Esophagus muscularis mucosa (tissue), 4 donors: ENCODE measurements at regions not wholly inside any gene's neighbourhood (a gene's known extent, or its start where the extent isn't known, plus 50 kb on each side); places are given as distances from the start of the nearest gene placed in this dataset.

Source experiments
- DNase-seq: peaks from one replicate; pipeline ENCODE4 v3.0.0-alpha.2; 2017; ENCODE audit errors: extremely low spot score
- H3K27ac ChIP-seq, 4 donors: fragments of 200-600 bp; sonication (generic); replicated peaks in 1 of 4; 1 replicate in 3 of 4; 2 replicates in 1 of 4; pipeline ENCODE4 v1.5.1; 2016 to 2019; ENCODE audit warnings: mild to moderate bottlenecking in 1 of 4
- H3K27me3 ChIP-seq, 4 donors: fragments of 200-600 bp; sonication (generic); one replicate each; pipeline versions ENCODE4 v1.5.1 to v1.6.0; 2016 to 2019
- H3K36me3 ChIP-seq, 4 donors: fragments of 200-600 bp; sonication (generic); one replicate each; pipeline ENCODE4 v1.5.1; 2016 to 2019
- H3K4me1 ChIP-seq, 4 donors: fragments of 200-600 bp; sonication (generic); one replicate each; pipeline ENCODE4 v1.5.1; 2016 to 2019
- H3K4me3 ChIP-seq, 4 donors: fragments of 200-600 bp; sonication (generic); 1 replicate in 2 of 4; 2 replicates in 2 of 4; pipeline ENCODE4 v1.5.1; 2016 to 2019; ENCODE audit warnings: mild to moderate bottlenecking in 4 of 4, moderate library complexity in 1 of 4
- H3K9me3 ChIP-seq, 4 donors: fragments of 200-600 bp; sonication (generic); 1 replicate in 3 of 4; 2 replicates in 1 of 4; pipeline ENCODE4 v1.5.1; 2016 to 2019
- CTCF ChIP-seq, 3 experiments: fragments of 200-600 bp in 2 of 3; fragments of 450-650 bp in 1 of 3; sonication (generic) in 2 of 3; IDR thresholded peaks; one replicate each; pipeline ENCODE4 v1.5.1; 2017 to 2019; ENCODE audit warnings: antibody characterized with exemption in 3 of 3, mild to moderate bottlenecking in 2 of 3, moderate library complexity in 1 of 3
- EP300 ChIP-seq: sonication (generic); formaldehyde crosslinking; IDR thresholded peaks from one replicate; pipeline ENCODE4 v1.6.1; 2017; ENCODE audit warnings: antibody characterized with exemption
- POLR2A ChIP-seq: fragments of 450-650 bp; IDR thresholded peaks from one replicate; pipeline ENCODE4 v1.6.1; 2017; ENCODE audit warnings: antibody characterized with exemption, moderate library complexity, mild to moderate bottlenecking, low read depth
- POLR2AphosphoS5 ChIP-seq, 2 donors: sonication (generic); formaldehyde crosslinking; IDR thresholded peaks; one replicate each; pipeline ENCODE4 v1.6.1; 2017; ENCODE audit warnings: antibody characterized with exemption in 2 of 2
- WGBS: methylation state at CpG from one replicate; pipeline ENCODE4 v1.1.5; 2018; 5-methylcytosine and 5-hydroxymethylcytosine counted together
- intact Hi-C: fragments of 100-400 bp; cut with DNase I; formaldehyde crosslinking; loops from one replicate; pipeline ENCODE4 v1.15.1; 2023

- TF ChIP-seq EP300 (no peak), POLR2AphosphoS5 (IDR thresholded peaks at IDR 0.05) (no peak), POLR2A (no peak), CTCF (IDR thresholded peaks at IDR 0.05) (no peak)
- Histone ChIP-seq H3K27ac (peak overlapping the region in 2 of 4 donors; percentile 59 to 69), H3K36me3 (no peaks in the 10 kb centered on the region), H3K4me3 (no peak overlapping the region), H3K27me3 (peaks cover 0 to 5% (median 0%) of the 10 kb centered on the region in 4 donors), H3K9me3 (no peaks in the 10 kb centered on the region), H3K4me1 (peaks cover under 1 to 26% (median 5%) of the 10 kb centered on the region in 4 donors)
- intact Hi-C loops: no loop called here
- WGBS: 95% methylated on average over 3 of the region's 3 CpGs
- DNase-seq: peak; percentile 21
These were observed 95.6 kb upstream of the ADRA1B start for GRCh38 chr5:159820692-159821091.

DNA sequence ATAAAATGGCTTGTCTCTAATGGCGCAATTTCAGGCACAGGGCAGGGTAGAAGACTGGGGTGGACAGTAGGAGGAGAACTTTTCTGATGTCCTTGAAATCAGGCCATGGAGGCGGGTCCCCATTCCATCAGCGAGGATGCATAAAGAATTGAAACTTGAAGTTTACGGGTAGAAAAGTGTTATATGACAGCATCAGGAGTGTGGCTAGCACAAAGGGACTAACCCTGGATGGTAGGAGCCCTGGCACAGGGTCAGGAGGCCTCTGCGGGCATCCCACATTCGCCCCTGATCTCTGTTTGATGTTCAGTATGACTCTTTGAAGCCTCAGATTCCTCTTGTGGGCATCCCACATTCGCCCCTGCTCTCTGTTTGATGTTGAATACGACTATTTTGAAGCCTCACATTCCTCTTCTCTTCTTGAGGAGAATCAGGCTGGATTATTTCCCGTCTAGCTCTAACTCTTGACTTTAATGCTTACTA is 94.8 kb upstream of the ADRA1B start:
- TF ChIP-seq EP300: no peak
- no peak for TF ChIP-seq POLR2A
- no peak for TF ChIP-seq CTCF (IDR thresholded peaks at IDR 0.05)
- TF ChIP-seq POLR2AphosphoS5 (IDR thresholded peaks at IDR 0.05): no peak
- 90% methylated on average over 9 of the region's 9 CpGs for WGBS
- Histone ChIP-seq H3K9me3 (no peaks in the 10 kb centered on the region), H3K4me1 (peaks cover 3 to 27% (median 9%) of the 10 kb centered on the region in 4 donors), H3K36me3 (no peaks in the 10 kb centered on the region), H3K4me3 (no peak overlapping the region), H3K27me3 (no peaks in the 10 kb centered on the region), H3K27ac (no peak overlapping the region)
- peak; percentile 84 for DNase-seq
- intact Hi-C loops: no loop called here

- Histone ChIP-seq H3K27me3 (no peaks in the 10 kb centered on the region), H3K4me1 (peaks cover 3 to 22% (median 7%) of the 10 kb centered on the region in 4 donors), H3K36me3 (no peaks in the 10 kb centered on the region), H3K27ac (no peak overlapping the region), H3K4me3 (no peak overlapping the region), H3K9me3 (no peaks in the 10 kb centered on the region)
- intact Hi-C loops: no loop called here
- peak; percentile 57 for DNase-seq
- 67% methylated on average over 6 of the region's 6 CpGs for WGBS
- TF ChIP-seq POLR2AphosphoS5 (IDR thresholded peaks at IDR 0.05) (no peak), CTCF (IDR thresholded peaks at IDR 0.05) (no peak), EP300 (no peak), POLR2A (no peak)
These were observed 91.8 kb upstream of the ADRA1B start for GRCh38 chr5:159824188-159825161.

DNA sequence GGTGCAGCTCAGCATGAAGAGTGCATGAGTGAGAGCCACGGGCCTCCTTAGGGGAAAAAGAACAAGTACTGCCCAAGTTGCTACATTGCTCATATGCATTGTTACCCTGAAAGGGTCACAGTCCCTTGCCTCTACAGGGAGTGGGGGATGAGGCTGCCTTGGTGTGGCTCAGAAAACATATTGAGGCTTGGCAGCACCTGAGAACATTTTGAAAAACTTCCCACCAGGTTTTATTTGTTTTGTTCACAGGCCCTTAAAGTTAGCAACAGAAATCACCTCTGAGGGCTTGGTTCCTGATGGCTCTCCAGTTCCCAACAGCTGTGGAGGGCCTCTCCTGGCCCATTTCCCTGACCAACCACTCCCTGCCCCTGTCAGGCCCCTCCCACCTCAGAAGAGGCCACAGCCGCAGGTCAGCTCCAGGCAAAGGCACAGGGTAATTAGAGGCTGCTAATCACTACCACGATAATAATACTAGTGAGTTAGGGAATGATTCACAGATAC is 90.7 kb upstream of the ADRA1B start:
- H3K36me3 ChIP-seq: no peaks in the 10 kb centered on the region
- H3K4me3 ChIP-seq: no peak overlapping the region
- TF ChIP-seq EP300: no peak
- no peak for TF ChIP-seq CTCF (IDR thresholded peaks at IDR 0.05)
- TF ChIP-seq POLR2AphosphoS5 (IDR thresholded peaks at IDR 0.05): no peak
- TF ChIP-seq POLR2A: no peak
- intact Hi-C loops: no loop called here
- 41% methylated on average over 3 of the region's 3 CpGs for WGBS
- peaks cover 3 to 17% (median 7%) of the 10 kb centered on the region in 4 donors for H3K4me1 ChIP-seq
- no peak overlapping the region for H3K27ac ChIP-seq
- no peaks in the 10 kb centered on the region for H3K27me3 ChIP-seq
- no peaks in the 10 kb centered on the region for H3K9me3 ChIP-seq
- DNase-seq: peak; percentile 91
